Spleen (tissue), 11 donors: ENCODE measurements at regions not wholly inside any gene's neighbourhood (a gene's known extent, or its start where the extent isn't known, plus 50 kb on each side); places are given as distances from the start of the nearest gene placed in this dataset.

Experiments
- DNase-seq: peaks from one replicate; pipeline ENCODE4 v3.0.0-alpha.2; 2020
- H3K27ac ChIP-seq, 8 donors: fragments of 200-600 bp; sonication (generic) in 7 of 8; 1 replicate in 4 of 8; 2 replicates in 4 of 8; pipeline versions ENCODE4 v1.5.0 to v1.8.0; 2016 to 2021; ENCODE audit warnings: inconsistent platforms in 4 of 8, mild to moderate bottlenecking in 4 of 8, moderate library complexity in 1 of 8
- H3K27me3 ChIP-seq, 7 donors: fragments of 200-600 bp; sonication (generic) in 6 of 7; replicated peaks in 1 of 7; 1 replicate in 4 of 7; 2 replicates in 3 of 7; pipeline versions ENCODE4 v1.5.0 to v1.8.0; 2016 to 2021; ENCODE audit warnings: inconsistent platforms in 3 of 7, mild to moderate bottlenecking in 1 of 7
- H3K36me3 ChIP-seq, 6 donors: fragments of 200-600 bp; sonication (generic) in 5 of 6; 1 replicate in 4 of 6; 2 replicates in 2 of 6; pipeline versions ENCODE4 v1.5.0 to v1.8.0; 2016 to 2021; ENCODE audit warnings: inconsistent platforms in 2 of 6
- H3K4me1 ChIP-seq, 6 donors: fragments of 200-600 bp; sonication (generic) in 5 of 6; 1 replicate in 3 of 6; 2 replicates in 3 of 6; pipeline versions ENCODE4 v1.5.0 to v1.8.0; 2016 to 2021; ENCODE audit warnings: inconsistent platforms in 3 of 6
- H3K4me3 ChIP-seq, 8 donors: fragments of 200-600 bp; sonication (generic) in 7 of 8; 1 replicate in 4 of 8; 2 replicates in 4 of 8; pipeline versions ENCODE4 v1.5.0 to v1.8.0; 2016 to 2021; ENCODE audit warnings: inconsistent platforms in 4 of 8, mild to moderate bottlenecking in 4 of 8, moderate library complexity in 2 of 8
- H3K9me3 ChIP-seq, 8 donors: fragments of 200-600 bp; sonication (generic) in 7 of 8; 1 replicate in 4 of 8; 2 replicates in 4 of 8; pipeline versions ENCODE4 v1.5.0 to v1.8.0; 2016 to 2021; ENCODE audit warnings: inconsistent platforms in 4 of 8
- CTCF ChIP-seq, 11 experiments: fragments of 200-600 bp in 7 of 11; fragments of 450-650 bp in 4 of 11; sonication (generic) in 4 of 11; IDR thresholded peaks in 8 of 11; conservative IDR thresholded peaks in 3 of 11; 1 replicate in 7 of 11; 2 replicates in 4 of 11; pipeline versions ENCODE4 v1.4.0 to v1.8.0; 2016 to 2021; ENCODE audit warnings: antibody characterized with exemption in 11 of 11, inconsistent platforms in 4 of 11, mild to moderate bottlenecking in 1 of 11
- POLR2A ChIP-seq, 3 donors: fragments of 450-650 bp; IDR thresholded peaks; one replicate each; pipeline ENCODE4 v1.5.1; 2017; ENCODE audit warnings: antibody characterized with exemption in 3 of 3, mild to moderate bottlenecking in 1 of 3
- POLR2AphosphoS5 ChIP-seq, 3 donors: sonication (generic); formaldehyde crosslinking; IDR thresholded peaks; one replicate each; pipeline ENCODE4 v1.5.1; 2017; ENCODE audit warnings: antibody characterized with exemption in 3 of 3
- WGBS, 5 donors: extraction: QIAGEN DNeasy Blood & Tissue Kit in 3 of 5; methylation state at CpG; one replicate each; pipeline versions ENCODE4 v1.1.5 to v1.1.7; 2013 to 2018; 5-methylcytosine and 5-hydroxymethylcytosine counted together
- intact Hi-C: fragments of 100-400 bp; cut with DNase I; formaldehyde crosslinking; loops from one replicate; pipeline ENCODE4 v1.15.0; 2023; ENCODE audit warnings: low total_unique reads
- donor health status: healthy with polysubstance abuse.
- donor health status: DM: no; HTN: no; CAD: no; lungs with moderate emphysema.
- donor health status: DM: no; HTN: no; CAD: no.
- donor health status: Bipolar disorder and iron deficiency.
- donor health status: healthy.
- donor health status: DM: no; HTN: no; CAD: no.
- donor health status: DM: yes; HTN: yes; CAD: no.

DNA sequence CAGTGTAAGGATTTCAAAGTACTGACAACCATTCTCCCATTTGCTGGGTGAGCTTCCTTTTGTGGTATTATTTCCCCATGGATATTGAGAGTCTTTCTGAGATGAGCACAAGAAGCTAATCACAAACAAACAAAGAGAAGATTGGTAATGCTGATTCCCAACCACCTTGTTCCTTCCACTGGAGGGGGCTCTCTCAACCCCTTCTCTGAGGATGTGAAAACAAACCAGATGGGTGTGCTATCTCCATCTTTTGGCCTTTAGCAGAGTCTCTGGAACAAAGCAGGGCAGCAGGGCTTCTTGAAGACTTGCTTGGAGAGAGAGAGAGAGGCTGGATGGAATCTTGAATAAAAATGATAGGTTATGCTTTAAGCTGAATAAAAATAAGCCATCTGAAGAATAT lies 576.7 kb upstream of the ZNF462 start:
- Histone ChIP-seq H3K27me3 (no peaks in the 10 kb centered on the region), H3K36me3 (no peaks in the 10 kb centered on the region), H3K9me3 (no peaks in the 10 kb centered on the region), H3K27ac (peak overlapping the region in 4 of 8 donors; percentile 42 to 84 (median 76)), H3K4me1 (peaks cover 0 to 4% (median 0%) of the 10 kb centered on the region in 6 donors), H3K4me3 (no peak overlapping the region)
- TF ChIP-seq CTCF (IDR thresholded peaks at IDR 0.05 in 8 of 11, conservative IDR thresholded peaks at IDR 0.05 in 3 of 11), result no peak
- no peak for TF ChIP-seq POLR2AphosphoS5 (IDR thresholded peaks at IDR 0.05)
- TF ChIP-seq POLR2A (IDR thresholded peaks at IDR 0.05), result no peak
- DNase-seq, result no peak
- intact Hi-C loops, result no loop called here

DNA sequence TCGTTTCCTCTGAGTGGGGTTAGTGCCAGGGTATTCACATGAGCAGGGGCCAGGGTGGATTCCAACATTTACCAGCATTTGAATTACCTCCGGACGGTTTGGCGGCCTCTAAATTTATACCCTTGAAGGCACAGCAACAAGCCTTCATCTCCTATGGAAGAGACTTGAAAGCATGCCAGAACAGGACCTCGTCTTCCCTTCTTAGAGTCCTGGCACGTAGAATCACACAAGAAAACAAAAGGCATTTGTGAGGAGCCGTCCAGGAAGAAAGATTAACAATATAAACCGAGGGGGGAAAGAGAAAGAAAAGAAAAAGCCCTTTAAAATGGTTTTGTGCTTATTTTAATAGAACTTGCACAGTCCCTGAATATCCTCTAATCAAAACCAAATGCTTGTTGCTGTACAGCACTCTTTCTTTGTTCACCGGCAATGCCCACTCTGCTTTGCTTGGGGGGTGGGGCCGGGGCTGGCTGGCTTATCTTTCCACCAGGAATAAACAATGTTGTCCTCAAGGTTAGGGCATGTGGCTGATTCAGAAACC lies 575.8 kb upstream of the ZNF462 start:
- intact Hi-C loops, result no loop called here
- H3K27ac ChIP-seq, result peak overlapping the region in 7 of 8 donors; percentile 38 to 84 (median 61)
- no peak for TF ChIP-seq CTCF (IDR thresholded peaks at IDR 0.05 in 8 of 11, conservative IDR thresholded peaks at IDR 0.05 in 3 of 11)
- peak; percentile 75 for DNase-seq
- H3K36me3 ChIP-seq, result no peaks in the 10 kb centered on the region
- no peaks in the 10 kb centered on the region for H3K27me3 ChIP-seq
- no peaks in the 10 kb centered on the region for H3K9me3 ChIP-seq
- WGBS, 5 donors, result 60 to 71% (median 65%) methylated on average over 10 of the region's 10 CpGs
- H3K4me1 ChIP-seq, result peaks cover 0 to 4% (median 0%) of the 10 kb centered on the region in 6 donors
- H3K4me3 ChIP-seq, result peak overlapping the region in 2 of 8 donors; percentile 15 to 25

- Histone ChIP-seq H3K9me3 (no peaks in the 10 kb centered on the region), H3K36me3 (no peaks in the 10 kb centered on the region), H3K4me1 (peaks cover 0 to 4% (median 0%) of the 10 kb centered on the region in 6 donors), H3K27me3 (no peaks in the 10 kb centered on the region), H3K4me3 (peak overlapping the region in 1 of 8 donors; percentile 25), H3K27ac (peak overlapping the region in 4 of 8 donors; percentile 41 to 84 (median 76))
- 75 to 88% (median 84%) methylated on average over 9 of the region's 9 CpGs for WGBS, 5 donors
- intact Hi-C loops, result no loop called here
- DNase-seq, result no peak
- TF ChIP-seq POLR2A (IDR thresholded peaks at IDR 0.05) (no peak), CTCF (IDR thresholded peaks at IDR 0.05 in 8 of 11, conservative IDR thresholded peaks at IDR 0.05 in 3 of 11) (no peak), POLR2AphosphoS5 (IDR thresholded peaks at IDR 0.05) (no peak)
These were observed 575.2 kb upstream of the ZNF462 start for GRCh38 chr9:106287731-106288130.

- Histone ChIP-seq H3K4me3 (no peak overlapping the region), H3K9me3 (peaks cover 0 to under 1% (median 0%) of the 10 kb centered on the region in 8 donors), H3K36me3 (no peaks in the 10 kb centered on the region), H3K4me1 (peaks cover 0 to 4% (median 0%) of the 10 kb centered on the region in 6 donors), H3K27me3 (no peaks in the 10 kb centered on the region), H3K27ac (no peak overlapping the region)
- WGBS, 5 donors, result 89 to 93% (median 90%) methylated on average over 8 of the region's 8 CpGs
- no peak for TF ChIP-seq POLR2A (IDR thresholded peaks at IDR 0.05)
- no peak for TF ChIP-seq POLR2AphosphoS5 (IDR thresholded peaks at IDR 0.05)
- no peak for TF ChIP-seq CTCF (IDR thresholded peaks at IDR 0.05 in 8 of 11, conservative IDR thresholded peaks at IDR 0.05 in 3 of 11)
- DNase-seq, result peak; percentile 63
- intact Hi-C loops, result no loop called here
These were observed 574.3 kb upstream of the ZNF462 start for GRCh38 chr9:106288689-106289088.
